GM06990 (cell line): ENCODE measurements at regions not wholly inside any gene's neighbourhood (a gene's known extent, or its start where the extent isn't known, plus 50 kb on each side); places are given as distances from the start of the nearest gene placed in this dataset.

ENCODE experiments used
- DNase-seq: peaks from one replicate; pipeline ENCODE4 v3.0.0-alpha.2; 2011; ENCODE audit not compliant: insufficient read length; ENCODE audit errors: extremely low read depth
- H3K27me3 ChIP-seq: replicated peaks from 2 replicates; pipeline ENCODE4 v1.6.0; 2011; ENCODE audit warnings: low read length; ENCODE audit not compliant: control insufficient read depth, insufficient read depth
- H3K36me3 ChIP-seq: 2 replicates; pipeline ENCODE4 v1.5.1; 2011; ENCODE audit warnings: low read length; ENCODE audit not compliant: control insufficient read depth, insufficient read depth
- H3K4me3 ChIP-seq: replicated peaks from 2 replicates; pipeline ENCODE4 v1.5.1; 2011; ENCODE audit warnings: low read depth, mild to moderate bottlenecking, control low read depth, low read length
- TF ChIP-seq, protein P1 (sequence below): IDR thresholded peaks from 2 replicates; pipeline ENCODE4 v1.5.1; 2011; ENCODE audit warnings: low read length, control low read depth, mild to moderate bottlenecking, inconsistent platforms; ENCODE audit not compliant: insufficient read depth, poor library complexity, severe bottlenecking

DNA sequence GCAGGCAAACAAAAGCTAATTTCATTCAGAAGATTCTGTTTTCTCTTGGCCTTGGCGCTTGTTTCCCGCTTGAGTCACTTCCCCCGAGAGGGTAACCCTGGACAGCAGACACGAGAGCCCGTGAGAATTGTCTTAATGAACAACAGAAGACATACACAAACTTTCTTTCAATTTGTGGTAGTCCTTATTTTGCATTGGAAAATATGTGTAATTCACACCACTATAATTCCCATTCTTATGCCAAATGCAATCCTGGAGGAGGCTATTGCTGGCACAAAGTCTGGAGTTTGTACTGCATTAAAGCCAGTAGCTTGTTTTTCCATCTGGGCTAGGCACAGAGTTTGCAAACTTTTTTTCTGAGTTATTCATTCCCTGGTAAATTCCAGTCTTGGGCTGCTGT lies 109.8 kb upstream of the IVNS1ABP start:
- no peaks in the 10 kb centered on the region for H3K36me3 ChIP-seq
- H3K4me3 ChIP-seq = no peak overlapping the region
- no peaks in the 10 kb centered on the region for H3K27me3 ChIP-seq
- TF ChIP-seq, protein P1, sequence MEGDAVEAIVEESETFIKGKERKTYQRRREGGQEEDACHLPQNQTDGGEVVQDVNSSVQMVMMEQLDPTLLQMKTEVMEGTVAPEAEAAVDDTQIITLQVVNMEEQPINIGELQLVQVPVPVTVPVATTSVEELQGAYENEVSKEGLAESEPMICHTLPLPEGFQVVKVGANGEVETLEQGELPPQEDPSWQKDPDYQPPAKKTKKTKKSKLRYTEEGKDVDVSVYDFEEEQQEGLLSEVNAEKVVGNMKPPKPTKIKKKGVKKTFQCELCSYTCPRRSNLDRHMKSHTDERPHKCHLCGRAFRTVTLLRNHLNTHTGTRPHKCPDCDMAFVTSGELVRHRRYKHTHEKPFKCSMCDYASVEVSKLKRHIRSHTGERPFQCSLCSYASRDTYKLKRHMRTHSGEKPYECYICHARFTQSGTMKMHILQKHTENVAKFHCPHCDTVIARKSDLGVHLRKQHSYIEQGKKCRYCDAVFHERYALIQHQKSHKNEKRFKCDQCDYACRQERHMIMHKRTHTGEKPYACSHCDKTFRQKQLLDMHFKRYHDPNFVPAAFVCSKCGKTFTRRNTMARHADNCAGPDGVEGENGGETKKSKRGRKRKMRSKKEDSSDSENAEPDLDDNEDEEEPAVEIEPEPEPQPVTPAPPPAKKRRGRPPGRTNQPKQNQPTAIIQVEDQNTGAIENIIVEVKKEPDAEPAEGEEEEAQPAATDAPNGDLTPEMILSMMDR = no peak
- no peak for DNase-seq

DNA sequence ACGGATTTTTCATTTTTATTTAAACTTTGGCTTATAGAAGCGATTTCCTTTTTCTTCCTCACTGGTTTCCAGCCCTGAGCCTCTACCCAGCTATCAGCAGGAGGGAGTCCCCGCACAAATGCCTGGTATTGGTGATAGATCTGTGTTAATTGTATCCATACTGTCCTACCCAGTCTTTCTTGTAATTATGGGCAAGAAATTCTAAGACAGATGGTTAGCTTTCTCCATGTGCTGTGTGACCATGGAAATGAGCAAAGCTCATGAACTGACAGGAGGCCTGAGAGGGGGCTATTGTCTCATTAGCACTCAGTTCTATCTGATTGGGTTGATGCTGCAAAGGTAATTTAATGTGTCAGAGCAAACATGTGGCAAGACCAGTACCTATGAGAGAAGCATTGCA lies 108.1 kb upstream of the IVNS1ABP start:
- Histone ChIP-seq H3K4me3 (no peak overlapping the region), H3K36me3 (no peaks in the 10 kb centered on the region), H3K27me3 (no peaks in the 10 kb centered on the region)
- no peak for DNase-seq
- TF ChIP-seq, protein P1 = no peak

DNA sequence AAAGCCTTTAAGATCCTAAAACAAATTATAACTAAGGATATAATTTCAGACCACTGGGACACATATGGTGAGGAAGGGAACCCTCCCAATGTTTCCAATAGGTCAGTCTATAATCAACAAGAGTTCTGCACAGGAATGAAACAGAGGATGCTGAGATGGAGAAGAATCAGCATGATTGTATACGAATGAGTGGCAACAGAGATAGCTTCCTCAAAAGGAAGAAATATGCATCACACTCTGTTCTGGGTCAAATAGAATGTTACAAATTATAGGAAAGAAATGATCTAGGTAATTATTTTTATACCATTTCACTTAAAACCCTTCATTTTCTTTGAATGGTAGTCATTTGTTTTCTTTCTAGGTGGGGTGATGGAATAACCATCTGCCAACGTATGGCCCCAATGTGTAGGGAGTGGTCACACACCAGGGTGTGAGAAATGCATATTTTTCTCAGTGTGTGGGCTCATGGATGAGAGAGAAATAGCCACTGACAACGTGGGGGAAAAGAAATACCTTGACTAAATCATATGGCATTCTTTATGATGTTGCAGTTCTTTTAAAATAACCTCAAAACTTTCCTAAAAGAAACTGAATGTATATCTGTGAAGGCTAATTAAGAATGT lies 104.6 kb upstream of the IVNS1ABP start:
- Histone ChIP-seq H3K36me3 (no peaks in the 10 kb centered on the region), H3K27me3 (no peaks in the 10 kb centered on the region), H3K4me3 (no peak overlapping the region)
- DNase-seq = no peak
- TF ChIP-seq, protein P1 = no peak

DNA sequence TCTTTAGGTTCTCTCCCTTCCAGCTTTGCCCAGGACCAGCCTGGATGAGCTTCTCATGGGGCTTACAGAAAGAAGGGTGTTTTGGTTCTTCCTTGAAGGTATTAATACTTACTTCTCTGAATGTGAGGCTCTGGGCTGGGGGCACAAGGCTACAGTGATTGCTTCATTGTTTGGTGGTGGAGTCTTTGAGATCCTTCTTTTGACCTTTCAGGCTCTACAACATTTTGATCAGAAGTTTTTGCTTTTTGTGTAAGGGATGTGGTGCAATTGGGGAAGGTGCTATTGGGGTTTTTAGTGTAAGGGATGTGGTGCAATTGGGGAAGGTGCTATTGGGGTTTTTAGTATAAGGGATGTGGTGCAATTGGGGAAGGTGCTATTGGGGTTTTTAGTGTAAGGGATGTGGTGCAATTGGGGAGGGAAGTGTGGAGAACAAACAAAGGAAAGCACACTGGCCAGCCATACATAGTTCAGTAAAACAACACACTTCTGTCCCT lies 103.6 kb upstream of the IVNS1ABP start:
- DNase-seq = no peak
- TF ChIP-seq, protein P1 = no peak
- Histone ChIP-seq H3K36me3 (no peaks in the 10 kb centered on the region), H3K27me3 (no peaks in the 10 kb centered on the region), H3K4me3 (no peak overlapping the region)

DNA sequence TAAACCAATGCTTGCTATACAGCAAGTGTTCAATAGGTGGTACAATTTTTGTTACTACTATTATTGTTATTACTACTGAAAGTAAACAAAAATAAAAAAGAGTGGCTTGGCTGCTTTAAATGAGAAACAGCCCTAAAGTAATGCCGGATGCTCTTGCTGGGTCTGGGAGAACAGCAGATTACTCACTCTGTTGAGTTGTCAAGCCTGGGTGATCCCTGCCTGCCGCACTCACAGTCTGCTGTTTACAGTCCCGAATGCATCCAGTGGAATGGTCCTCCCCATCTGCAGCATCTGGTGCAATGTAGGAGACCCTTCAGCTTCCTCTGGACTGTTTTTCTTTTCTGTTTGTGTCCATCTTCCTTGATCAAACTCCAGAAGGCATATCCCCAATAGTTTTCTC lies 102.7 kb upstream of the IVNS1ABP start:
- TF ChIP-seq, protein P1 = no peak
- Histone ChIP-seq H3K36me3 (no peaks in the 10 kb centered on the region), H3K4me3 (no peak overlapping the region), H3K27me3 (no peaks in the 10 kb centered on the region)
- DNase-seq = no peak

DNA sequence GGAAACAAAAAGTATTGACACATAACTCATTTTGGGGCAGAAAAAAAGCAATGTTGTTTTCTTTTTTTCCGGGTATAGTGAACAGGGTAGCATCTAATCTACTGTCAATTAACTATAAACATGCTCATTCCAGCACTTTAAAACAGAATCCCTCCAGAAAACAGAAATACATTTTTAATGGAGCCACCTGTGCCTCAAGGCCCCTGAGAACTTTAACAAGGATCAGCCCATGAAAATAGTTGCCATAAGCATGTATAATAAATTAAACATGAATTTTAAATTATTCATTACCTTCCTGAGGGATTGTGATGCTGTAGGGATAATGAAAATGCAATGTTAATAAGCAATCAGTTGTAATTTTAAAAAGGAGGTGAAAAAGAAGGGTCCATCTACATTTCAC lies 101.4 kb upstream of the IVNS1ABP start:
- H3K36me3 ChIP-seq = no peaks in the 10 kb centered on the region
- TF ChIP-seq, protein P1 = no peak
- H3K27me3 ChIP-seq = no peaks in the 10 kb centered on the region
- no peak for DNase-seq
- H3K4me3 ChIP-seq = no peak overlapping the region
